ENCODE measurements at regions not wholly inside any gene's neighbourhood (a gene's known extent, or its start where the extent isn't known, plus 50 kb on each side); places are given as distances from the start of the nearest gene placed in this dataset.
"Not testable (repeated sequence)": the region's sequence is repeated elsewhere in the genome, so short reads cannot be mapped to it uniquely, and the experiment has no call there.

DNA sequence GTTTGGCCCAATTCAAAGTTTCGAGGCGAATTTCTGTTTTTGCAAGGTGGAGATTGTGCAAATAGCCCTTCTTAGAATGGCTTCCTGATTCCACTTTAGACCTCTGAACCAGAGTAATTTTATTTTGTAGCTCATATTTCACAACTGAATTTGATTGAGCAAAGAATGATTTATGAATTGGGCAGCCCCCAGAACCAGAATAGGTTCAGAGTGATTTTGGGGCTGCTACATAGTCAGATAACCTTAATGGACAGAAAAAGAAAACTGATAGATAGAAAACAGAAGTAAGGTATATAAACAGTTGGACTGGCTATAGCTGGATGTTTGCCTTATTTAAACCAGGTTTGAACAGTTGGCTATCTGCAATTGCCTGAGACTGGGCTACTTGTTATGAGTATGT lies 156.6 kb downstream of the YIPF5 start:
- DNase-seq, result no peak

DNA sequence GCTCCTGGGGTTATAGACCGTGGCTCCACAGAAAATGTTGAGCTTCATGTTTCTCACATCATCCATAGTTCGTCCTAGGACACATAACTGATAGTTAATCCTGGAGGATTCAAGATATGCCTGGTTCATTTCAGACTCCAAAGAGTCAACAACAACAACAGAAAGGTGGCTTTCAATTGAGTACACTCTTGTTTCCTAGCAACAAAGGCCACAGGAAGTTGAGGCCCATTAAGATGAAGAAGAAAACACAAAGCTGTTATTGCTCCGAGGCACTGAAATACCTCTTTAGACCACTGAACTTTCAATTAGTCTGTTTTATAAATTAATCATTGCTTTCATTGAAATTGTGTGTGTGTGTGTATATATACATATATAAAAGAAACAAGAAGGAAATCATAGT lies 154.5 kb downstream of the YIPF5 start:
- no peak for DNase-seq

DNA sequence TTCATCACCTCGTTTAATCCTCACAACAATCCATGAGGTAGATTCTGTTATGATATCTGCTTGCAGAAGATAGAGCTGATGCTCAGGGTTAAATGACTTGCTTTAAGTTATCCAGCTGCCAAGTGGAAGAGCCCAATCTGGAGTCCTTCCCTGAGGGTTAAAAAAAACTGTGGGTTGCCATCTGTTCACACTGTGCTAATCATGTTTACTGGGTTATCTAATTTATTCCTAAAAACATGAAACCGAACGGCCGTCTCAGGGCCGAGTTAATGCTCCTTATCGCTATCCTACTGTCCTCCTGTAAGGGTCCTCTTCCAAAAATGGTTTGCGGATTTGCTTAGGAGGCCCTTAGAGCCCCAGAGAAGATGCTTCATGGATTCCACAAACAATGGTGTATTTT lies 153.3 kb downstream of the YIPF5 start:
- DNase-seq, result no peak

DNA sequence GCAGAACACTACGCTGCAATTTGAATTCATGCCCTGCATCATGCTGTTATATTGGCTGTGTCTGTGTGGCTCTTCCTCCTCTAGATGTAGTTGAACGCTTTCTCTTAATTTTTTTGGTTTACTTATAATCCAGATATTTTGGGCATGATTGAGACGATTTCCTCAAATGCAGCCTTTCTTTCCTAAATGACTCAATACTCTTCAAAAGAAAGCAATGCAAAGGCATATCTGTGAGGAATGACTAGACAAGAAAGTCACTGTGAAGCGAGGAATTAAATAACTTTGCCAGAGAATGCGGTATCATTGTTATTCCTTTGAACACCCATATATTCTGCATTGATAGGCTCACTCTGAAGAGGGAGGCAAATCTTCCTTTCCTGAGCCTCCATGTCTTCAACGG lies 152.8 kb downstream of the YIPF5 start:
- no peak for DNase-seq

DNA sequence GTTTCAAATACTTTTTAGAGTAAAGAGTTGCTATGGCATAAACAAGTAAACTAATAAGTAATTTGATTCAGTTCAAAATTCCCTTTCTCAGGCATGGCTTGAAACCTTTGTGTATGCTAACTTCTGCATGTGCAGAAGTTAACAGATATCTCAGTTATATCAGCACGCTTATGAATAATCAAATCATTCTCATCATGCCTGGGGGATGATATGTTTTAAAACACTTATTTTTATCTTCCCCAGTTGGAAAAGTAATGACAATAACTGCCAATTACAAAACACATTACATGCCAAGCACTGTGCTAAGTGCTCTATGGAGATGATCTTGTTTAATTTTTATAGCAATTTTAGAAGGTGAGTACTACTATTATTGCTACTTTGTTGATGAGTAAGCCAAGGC lies 146.4 kb downstream of the YIPF5 start:
- DNase-seq, result no peak

DNA sequence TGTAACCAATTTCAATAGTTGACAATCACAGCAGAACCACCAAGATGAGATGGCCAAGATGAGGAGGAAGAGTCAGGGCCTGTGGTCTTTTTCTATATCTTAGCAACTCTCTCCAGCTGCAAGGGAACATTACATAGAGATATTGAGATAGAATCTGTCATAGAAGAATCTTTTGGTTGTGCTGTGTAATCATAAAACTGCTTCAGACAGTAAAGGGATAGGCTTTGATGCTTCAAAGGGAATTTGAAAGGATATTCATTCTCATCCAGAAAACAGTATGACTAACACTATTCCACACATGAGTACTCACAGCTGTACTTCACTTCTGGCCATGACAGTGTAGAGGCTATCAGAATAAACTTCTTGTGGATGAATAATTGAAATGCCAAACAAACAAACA lies 145.9 kb downstream of the YIPF5 start:
- no peak for DNase-seq

DNA sequence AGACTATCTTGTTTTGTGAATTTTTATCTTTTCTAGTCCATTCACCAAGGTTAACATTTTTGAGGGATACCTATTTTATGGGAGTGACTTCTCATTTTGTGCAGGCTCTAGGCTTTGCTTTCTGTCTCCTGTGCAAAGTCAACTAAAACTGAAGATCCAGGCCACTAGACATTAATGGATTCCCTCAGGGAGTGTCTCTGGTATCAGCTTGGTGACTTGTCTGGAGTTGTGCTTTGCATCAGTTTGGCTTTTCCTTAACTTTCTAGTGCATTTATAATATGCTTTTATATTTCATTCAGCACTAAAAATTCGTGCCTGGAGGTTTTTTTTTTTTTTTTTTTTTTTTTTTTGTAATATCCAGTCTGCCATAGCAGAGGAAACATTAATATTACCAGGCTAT lies 144.2 kb downstream of the YIPF5 start:
- DNase-seq, result no peak

DNA sequence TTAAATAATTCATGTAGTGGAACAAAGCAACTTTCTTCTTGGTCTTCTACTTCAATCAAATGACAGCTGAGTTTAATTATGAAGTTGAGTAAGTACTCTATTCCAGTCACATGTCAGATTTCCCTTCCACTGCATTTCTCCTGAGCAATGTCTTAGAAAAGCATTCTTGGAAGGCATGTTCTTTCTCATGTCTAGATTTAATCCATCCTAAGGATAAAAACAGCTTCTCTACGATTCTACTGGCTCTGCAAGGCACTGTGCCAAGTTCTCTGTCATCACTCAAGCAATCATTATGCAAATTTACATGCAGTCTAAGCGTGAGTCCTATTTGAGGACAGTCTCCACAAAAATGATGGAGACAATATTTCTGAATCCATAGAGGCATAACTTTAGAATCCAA lies 142.4 kb downstream of the YIPF5 start:
- no peak for DNase-seq

DNA sequence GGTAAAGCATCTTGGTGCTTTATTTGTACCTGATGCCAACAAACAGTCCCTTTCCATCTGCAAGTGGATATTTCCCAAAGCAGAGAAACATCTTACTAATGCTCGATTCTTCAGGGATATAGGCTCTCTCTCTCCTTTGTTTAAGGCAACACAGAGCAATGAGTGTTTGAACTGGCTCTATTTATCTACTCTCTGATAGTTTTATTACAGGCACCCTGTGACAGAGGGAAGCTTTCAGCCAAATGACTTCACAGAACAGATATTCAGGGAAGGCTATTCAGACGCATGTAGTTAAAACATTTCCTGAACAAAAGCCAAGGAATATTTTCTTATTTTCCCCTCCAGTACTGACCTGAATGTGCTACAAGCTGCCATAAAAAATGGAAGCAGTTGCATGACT lies 141.8 kb downstream of the YIPF5 start:
- no peak for DNase-seq

DNA sequence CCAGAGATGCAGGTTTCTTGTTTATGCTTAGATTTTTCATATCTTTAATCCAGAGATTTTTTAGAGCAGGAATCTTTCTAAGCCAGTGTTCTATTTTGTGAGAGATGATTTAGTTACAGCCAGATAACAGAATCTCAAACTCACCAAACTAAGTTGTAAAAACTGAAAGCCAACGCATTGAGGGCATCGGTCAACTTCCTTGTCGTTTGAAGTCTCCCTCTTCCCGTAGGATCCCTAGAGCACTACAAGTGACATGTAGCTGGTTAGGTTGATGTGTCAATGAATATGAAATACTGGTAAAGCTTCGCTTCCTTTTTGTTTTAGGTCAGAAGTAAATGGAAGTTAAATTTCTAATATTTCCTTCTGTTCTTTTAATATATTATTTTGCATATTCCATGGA lies 139.6 kb downstream of the YIPF5 start:
- no peak for DNase-seq

DNA sequence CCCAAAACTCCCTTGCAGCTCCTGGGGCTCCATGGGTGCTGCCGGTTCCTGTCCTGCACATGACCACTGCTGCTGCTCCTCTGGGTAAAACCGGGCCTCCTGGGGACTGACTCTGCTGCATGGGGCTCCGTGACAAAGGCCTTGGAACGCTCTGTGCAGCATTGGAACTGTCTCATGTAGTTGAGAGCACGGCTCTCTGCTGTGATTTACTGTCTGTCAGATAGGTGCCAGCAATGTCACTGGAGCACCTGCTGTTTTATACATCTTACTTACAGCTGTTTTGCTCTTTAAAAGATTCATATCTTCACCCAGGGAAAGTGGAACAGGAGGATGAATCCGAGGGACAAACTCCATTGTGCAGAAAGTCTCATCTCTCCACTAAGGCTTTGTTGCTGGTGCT lies 138.1 kb downstream of the YIPF5 start:
- DNase-seq, result no peak

DNA sequence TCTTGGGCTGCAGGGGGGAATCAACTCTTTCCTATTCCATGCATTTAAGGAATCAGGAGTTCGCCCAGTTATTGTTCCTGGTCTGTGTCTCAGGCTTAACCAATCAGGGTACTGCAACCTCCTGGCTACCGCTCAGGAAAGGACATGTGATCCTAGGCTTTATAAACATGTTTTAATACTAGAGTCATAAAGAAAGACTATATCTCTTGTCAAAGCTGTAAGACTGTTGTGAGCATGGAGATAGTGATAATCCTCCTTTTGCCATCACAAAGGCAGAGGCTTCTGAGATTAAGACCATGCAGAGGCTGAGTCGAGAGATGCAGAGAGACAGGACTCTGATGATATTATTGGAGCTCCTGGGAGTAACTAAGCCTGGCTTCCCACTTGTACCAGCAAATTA lies 137.0 kb downstream of the YIPF5 start:
- no peak for DNase-seq

DNA sequence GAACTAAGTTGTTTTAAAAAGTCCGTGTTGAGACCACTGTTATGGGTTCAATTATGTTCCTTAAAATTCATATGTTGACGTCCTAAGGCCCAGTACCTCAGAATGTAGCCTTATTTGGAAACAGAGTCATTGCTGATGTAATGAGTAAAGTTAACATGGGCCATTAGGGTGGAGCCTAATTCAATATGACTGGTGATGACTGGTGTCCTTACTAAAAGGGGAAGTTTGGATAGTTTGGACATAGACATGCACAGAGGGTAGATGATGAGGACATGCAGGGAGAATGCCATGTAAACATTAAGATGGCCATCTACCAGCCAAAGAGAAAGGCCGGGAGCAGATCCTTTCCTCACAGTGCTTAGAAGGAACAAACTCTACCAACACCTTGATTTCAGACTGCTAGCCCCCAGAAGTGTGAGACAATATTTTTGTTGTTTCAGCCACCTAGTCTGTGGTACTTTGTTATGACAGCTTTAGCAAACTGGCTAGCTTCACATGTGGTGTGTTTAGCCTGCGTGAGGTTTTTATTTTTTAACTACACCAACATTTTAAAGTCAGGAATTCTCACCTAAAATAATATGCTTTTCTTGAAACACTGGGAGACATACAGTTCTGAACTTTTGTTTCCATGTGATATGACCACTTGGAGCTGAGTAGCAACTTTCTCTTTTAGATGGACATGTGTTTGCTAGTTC lies 135.3 kb downstream of the YIPF5 start:
- DNase-seq, result no peak

DNA sequence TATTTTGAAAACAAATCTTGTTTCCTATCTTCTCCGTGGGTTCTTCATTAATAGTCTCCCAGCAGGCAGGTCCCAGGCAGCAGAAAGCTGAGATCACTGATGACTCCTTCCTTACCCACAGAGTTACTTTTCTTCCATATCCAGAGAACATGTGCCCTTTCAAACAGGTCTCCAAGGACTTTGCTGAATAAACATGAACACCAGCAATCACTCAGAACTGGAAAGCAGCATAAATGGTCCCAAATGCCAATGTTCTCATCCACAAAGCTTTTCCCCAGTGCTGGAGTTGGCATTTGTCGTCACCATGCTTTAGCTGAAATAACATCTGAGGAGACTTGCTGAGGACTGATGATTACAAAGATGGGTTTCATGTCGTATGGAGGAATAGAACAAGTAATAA lies 134.0 kb downstream of the YIPF5 start:
- DNase-seq, result no peak

DNA sequence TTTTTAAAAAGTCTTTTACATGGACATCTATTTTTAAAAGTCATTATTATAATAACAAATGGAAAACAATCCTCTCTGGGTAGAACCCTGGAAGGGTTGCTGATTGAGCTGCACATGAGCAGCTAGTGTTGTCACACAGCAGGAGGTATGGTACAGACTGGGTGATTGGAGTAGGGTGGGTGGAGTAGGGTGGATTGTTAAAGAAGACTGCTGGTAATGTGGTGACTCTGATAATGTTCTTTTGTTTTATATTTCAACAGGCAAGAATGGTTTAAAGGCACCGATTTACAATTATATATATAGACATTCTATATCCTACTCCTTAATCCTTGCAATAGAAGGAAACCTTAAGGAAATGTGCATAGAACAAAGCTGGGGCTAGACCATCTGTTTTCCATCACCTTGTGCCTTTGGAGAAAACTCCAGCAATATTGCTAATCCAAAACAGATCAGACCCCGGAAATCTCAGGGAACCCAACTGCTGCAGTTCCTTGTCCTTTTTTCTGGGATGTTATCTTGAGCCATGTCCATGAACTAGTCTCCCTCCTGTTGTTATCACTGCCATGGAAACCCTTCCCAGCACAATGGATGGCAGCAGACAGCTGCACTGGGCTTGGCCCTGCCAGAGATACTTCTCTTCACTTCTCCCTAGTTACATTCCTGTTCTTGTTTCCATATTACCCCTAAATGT lies 129.7 kb downstream of the YIPF5 start:
- no peak for DNase-seq

DNA sequence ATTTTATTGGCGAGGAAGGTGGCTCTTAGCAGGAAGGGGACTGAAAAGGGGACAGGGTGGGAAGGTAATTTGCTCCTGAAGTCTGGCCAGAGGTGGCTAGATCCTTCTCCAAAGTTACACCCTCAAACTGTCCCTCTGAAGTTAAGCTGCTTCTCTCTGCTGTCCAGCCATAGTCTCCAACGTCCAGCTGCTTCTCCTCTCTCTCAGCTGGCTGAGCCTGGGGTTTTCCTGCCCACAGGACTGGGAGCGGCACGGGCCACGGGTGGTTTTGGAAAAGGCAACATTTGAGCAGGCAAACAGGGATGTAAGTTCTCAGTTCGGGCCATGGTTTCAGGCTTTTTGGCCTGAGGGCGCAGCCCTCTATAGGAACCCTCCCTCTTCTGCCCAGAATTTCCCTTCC lies 128.3 kb downstream of the YIPF5 start:
- no peak for DNase-seq

DNA sequence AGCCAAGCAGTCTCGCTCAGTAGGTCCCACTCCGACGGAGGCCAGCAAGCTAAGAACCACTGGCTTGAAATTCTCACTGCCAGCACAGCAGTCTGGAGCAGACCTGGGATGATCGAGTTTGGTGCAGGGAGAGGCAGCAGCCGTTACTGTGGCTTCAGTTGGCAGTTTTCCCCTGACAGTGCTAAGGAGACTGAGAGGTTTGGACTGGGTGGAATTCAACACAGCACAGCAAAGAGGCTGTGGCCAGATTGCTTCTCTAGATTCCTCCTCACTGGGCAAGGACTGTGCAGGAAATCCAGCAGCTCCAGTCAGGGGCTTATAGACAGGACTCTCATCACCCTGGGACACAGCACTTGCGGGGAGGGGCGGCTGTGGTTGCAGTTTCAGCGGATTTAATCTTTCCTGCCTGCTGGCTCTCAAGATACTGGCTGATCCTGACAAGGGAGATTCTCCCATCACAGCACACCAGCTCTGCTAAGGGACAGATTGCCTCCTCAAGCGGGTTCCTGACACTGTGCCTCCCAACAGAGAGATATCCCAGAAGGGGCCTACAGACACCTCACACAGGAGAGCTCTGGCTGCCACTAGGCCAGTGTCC lies 122.1 kb downstream of the YIPF5 start:
- no peak for DNase-seq

DNA sequence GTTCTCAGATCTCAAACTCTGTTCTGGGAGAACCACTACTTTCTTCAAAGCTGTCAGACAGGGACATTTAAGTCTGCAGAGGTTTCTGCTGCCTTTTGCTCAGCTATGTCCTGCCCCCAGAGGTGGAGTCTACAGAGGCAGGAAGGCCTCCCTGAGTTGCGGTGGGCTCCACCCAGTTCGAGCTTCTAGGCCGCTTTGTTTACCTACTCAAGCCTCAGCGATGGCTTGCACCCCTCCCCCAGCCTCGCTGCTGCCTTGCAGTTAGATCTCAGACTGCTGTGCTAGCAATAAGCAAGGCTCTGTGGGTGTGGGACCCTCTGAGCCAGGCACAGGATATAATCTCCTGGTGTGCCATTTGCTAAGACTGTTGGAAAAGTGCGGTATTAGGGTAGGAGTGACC lies 115.1 kb downstream of the YIPF5 start:
- DNase-seq, result not testable (repeated sequence)

DNA sequence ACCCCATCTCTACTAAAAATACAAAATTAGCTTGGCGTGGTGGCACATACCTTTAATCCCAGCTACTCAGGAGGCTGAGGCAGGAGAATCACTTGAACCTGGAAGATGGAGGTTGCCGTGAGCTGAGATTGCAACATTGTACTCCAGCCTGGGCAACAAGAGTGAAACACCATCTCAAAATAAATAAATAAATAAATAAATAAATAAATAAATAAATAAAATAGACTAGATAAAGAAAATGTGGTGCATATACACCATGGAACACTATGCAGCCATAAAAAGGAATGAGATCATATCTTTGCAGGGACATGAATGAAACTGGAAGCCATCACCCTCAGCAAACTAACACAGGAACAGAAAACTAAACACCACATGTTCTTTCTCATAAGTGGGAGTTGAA lies 110.4 kb downstream of the YIPF5 start:
- not testable (repeated sequence) for DNase-seq

DNA sequence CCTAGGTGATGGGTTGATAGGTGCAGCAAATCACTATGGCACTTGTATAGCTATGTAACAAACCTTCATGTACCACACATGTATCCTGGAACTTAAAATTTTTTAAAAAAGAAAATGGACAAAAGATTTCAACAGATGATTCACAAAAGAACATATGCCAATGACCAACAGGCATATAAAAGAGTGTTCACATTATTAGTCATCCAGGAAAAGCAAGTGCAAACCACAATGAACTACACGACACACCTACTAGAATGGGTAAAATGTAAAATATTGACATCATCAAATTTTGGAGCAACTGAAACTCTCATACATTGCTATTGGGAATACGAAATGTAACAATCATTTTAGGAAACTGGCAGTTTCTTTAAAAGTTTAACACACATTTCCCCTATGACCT lies 109.9 kb downstream of the YIPF5 start:
- peak; percentile 30 for DNase-seq

DNA sequence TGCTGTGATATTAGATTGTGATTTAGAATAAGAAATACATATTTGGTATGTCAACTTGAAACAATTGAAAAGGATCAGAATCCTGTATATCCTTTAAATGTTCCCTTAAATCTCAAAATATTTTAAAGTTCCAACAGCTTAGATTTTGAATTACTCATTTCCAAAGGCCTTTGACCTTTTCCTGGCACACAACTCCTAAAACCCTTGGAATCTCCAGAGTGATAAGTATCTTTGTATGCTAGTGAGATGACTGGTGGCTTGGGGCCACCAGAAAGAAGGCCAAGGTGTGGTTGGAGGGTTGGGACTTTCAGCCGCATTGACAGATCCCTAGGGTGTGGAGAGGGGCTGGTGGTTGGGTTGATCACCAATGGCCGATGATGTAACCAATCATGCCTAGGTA lies 104.7 kb downstream of the YIPF5 start:
- DNase-seq, result no peak

DNA sequence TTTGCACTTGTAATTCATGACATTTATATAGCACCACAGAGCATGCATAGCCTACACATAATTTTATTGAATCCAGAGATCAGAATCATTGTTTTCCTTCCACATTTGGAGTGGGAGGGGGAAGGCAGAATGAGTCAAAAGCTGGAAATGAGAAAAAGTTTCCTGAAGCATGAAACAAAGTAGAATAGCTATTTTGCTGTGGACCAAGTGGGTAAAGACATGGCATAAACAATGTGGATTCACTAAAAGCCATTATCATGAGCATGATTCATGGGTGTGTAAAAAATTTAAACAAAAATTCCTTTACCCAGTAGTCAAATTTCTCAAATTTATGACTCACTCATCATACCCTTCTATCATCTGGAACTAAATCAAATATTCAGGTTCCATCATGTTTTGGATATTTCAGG lies 97.9 kb downstream of the YIPF5 start:
- no peak for DNase-seq

DNA sequence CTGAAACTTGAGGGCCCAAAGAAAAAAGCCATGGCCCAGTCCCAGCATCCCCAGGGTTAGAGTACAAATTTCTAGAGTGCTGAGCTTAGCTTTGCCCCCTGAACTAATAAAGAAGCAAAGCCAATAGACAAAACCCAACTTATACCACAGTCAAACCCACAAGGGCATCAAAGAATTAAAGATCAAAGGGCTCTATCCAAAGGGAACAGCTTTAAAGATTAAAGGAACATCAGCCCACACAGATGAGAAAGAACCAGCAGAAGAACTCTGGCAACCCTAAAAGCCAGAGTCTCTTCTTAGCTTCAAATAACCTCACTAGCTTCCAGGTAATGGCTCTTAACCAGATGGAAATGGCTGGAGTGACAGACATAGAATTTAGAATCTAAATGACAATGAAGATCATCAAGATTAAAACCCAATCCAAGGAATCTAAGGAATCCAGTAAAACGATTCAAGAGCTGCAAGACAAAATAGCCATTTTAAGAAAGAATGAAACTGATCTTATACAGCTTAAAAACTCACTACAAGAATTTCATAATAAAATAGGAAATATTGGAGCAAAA lies 93.9 kb downstream of the YIPF5 start:
- DNase-seq, result no peak

DNA sequence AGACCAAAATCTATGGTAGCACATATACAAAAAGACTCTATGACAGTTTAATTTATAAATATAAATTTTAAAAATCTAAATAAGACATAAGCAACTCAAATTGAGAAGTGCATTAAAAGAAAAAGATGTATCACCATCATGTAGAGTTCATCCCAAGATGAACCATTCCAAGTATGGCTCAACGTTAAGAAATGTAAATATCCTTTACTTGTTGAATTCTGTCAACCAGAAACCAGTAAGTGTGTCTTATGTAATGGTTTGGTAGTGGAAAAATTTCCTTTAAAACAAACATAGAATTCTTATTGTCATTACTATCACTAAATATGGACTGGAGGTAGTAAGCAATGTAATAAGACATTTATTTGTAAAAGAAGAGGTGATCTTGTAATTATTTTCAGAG lies 87.3 kb downstream of the YIPF5 start:
- no peak for DNase-seq

Data from activated CD4-positive, alpha-beta T cell treated with anti-CD3 and anti-CD28 coated beads, Interleukin-10, Interleukin-2, amounts not matched to agents 100 ng/mL and 50 ng/mL, durations not matched to agents 16 hours and 8 hours (primary cell).